ENCODE measurements at regions not wholly inside any gene's neighbourhood (a gene's known extent, or its start where the extent isn't known, plus 50 kb on each side); places are given as distances from the start of the nearest gene placed in this dataset.

- Histone ChIP-seq H3K9me3 (no peaks in the 10 kb centered on the region), H3K36me3 (no peaks in the 10 kb centered on the region), H3K4me1 (peaks cover 0 to 13% (median 0%) of the 10 kb centered on the region in 4 donors), H3K27me3 (peaks cover 0 to 27% of the 10 kb centered on the region in 2 donors), H3K4me3 (no peak overlapping the region), H3K27ac (no peak overlapping the region)
- intact Hi-C loops (cut with DNase I; ENCODE audit: low total_unique reads): no loop called here
- no peak for TF ChIP-seq CTCF (IDR thresholded peaks at IDR 0.05)
- DNase-seq: no peak
Observed at GRCh38 chr16:54370278-54371040, 83.9 kb upstream of the IRX3 start.

GRCh38 chr16:54369861-54370260 lies 83.3 kb upstream of the IRX3 start:
- no peak for DNase-seq
- Histone ChIP-seq H3K9me3 (no peaks in the 10 kb centered on the region), H3K4me1 (peaks cover 0 to 13% (median 0%) of the 10 kb centered on the region in 4 donors), H3K27me3 (peaks cover 0 to 23% of the 10 kb centered on the region in 2 donors), H3K4me3 (no peak overlapping the region), H3K27ac (no peak overlapping the region), H3K36me3 (no peaks in the 10 kb centered on the region)
- no peak for TF ChIP-seq CTCF (IDR thresholded peaks at IDR 0.05)
- intact Hi-C loops (cut with DNase I; ENCODE audit: low total_unique reads): no loop called here

GRCh38 chr16:54366943-54367342 lies 80.4 kb upstream of the IRX3 start:
- Histone ChIP-seq H3K4me1 (no peaks in the 10 kb centered on the region), H3K27ac (no peak overlapping the region), H3K36me3 (no peaks in the 10 kb centered on the region), H3K27me3 (peaks cover 0 to 20% of the 10 kb centered on the region in 2 donors), H3K9me3 (no peaks in the 10 kb centered on the region), H3K4me3 (no peak overlapping the region)
- no peak for DNase-seq
- TF ChIP-seq CTCF (IDR thresholded peaks at IDR 0.05): no peak
- intact Hi-C loops (cut with DNase I; ENCODE audit: low total_unique reads): no loop called here

GRCh38 chr16:54365990-54366634 lies 79.5 kb upstream of the IRX3 start:
- H3K9me3 ChIP-seq: no peaks in the 10 kb centered on the region
- no peaks in the 10 kb centered on the region for H3K4me1 ChIP-seq
- H3K4me3 ChIP-seq: no peak overlapping the region
- DNase-seq: no peak
- no peak for TF ChIP-seq CTCF (IDR thresholded peaks at IDR 0.05)
- no peak overlapping the region for H3K27ac ChIP-seq
- intact Hi-C loops (cut with DNase I; ENCODE audit: low total_unique reads): no loop called here
- no peaks in the 10 kb centered on the region for H3K36me3 ChIP-seq
- H3K27me3 ChIP-seq: peaks cover 0 to 23% of the 10 kb centered on the region in 2 donors

- Histone ChIP-seq H3K4me1 (no peaks in the 10 kb centered on the region), H3K9me3 (no peaks in the 10 kb centered on the region), H3K4me3 (no peak overlapping the region), H3K36me3 (no peaks in the 10 kb centered on the region), H3K27ac (no peak overlapping the region), H3K27me3 (peaks cover 0 to 17% of the 10 kb centered on the region in 2 donors)
- intact Hi-C loops (cut with DNase I; ENCODE audit: low total_unique reads): no loop called here
- TF ChIP-seq CTCF (IDR thresholded peaks at IDR 0.05): no peak
- no peak for DNase-seq
Observed at GRCh38 chr16:54363766-54364165, 77.2 kb upstream of the IRX3 start.
